ENCODE measurements at regions not wholly inside any gene's neighbourhood (a gene's known extent, or its start where the extent isn't known, plus 50 kb on each side); places are given as distances from the start of the nearest gene placed in this dataset.

DNA sequence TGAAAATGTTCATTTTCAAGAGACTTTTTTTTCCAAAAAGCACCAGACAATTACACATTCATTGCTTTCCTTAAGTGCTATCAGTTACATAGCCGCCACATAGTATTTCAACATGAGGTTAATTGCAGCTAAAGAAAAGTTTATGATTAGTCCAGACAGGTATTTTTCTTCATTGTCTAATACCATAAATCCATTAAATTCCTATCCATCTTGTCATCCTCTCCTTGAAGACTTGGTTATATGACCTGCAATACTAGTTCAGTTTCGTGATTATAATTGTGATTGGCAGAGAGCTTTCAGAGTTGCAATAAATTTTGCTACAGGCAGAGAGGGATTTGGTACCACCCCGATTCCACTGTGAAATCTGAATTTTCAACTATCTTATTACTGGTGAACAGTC is 437.7 kb downstream of the GPATCH2 start:
- H3K4me3 ChIP-seq (replicated peaks; ENCODE audit: low read depth, low read length): no peak overlapping the region
- TF ChIP-seq CTCF (IDR thresholded peaks at IDR 0.05; ENCODE audit: low read length, missing control alignments): no peak
- DNase-seq (ENCODE audit: low read depth): no peak

- DNase-seq (ENCODE audit: low read depth): no peak
- no peak for TF ChIP-seq CTCF (IDR thresholded peaks at IDR 0.05; ENCODE audit: low read length, missing control alignments)
- no peak overlapping the region for H3K4me3 ChIP-seq (replicated peaks; ENCODE audit: low read depth, low read length)
Measured at GRCh38 chr1:217191441-217191840, 439.4 kb downstream of the GPATCH2 start.

- no peak for TF ChIP-seq CTCF (IDR thresholded peaks at IDR 0.05; ENCODE audit: low read length, missing control alignments)
- DNase-seq (ENCODE audit: low read depth): no peak
Measured at GRCh38 chr1:217190359-217190758, 440.5 kb downstream of the GPATCH2 start.

GRCh38 chr1:217189362-217189761 is 441.5 kb downstream of the GPATCH2 start:
- no peak for TF ChIP-seq CTCF (IDR thresholded peaks at IDR 0.05; ENCODE audit: low read length, missing control alignments)
- no peak overlapping the region for H3K4me3 ChIP-seq (replicated peaks; ENCODE audit: low read depth, low read length)
- DNase-seq (ENCODE audit: low read depth): no peak

More at GRCh38 chr1:217190359-217190758, 440.5 kb downstream of the GPATCH2 start:
- no peak overlapping the region for H3K4me3 ChIP-seq (replicated peaks; ENCODE audit: low read depth, low read length)

DNA sequence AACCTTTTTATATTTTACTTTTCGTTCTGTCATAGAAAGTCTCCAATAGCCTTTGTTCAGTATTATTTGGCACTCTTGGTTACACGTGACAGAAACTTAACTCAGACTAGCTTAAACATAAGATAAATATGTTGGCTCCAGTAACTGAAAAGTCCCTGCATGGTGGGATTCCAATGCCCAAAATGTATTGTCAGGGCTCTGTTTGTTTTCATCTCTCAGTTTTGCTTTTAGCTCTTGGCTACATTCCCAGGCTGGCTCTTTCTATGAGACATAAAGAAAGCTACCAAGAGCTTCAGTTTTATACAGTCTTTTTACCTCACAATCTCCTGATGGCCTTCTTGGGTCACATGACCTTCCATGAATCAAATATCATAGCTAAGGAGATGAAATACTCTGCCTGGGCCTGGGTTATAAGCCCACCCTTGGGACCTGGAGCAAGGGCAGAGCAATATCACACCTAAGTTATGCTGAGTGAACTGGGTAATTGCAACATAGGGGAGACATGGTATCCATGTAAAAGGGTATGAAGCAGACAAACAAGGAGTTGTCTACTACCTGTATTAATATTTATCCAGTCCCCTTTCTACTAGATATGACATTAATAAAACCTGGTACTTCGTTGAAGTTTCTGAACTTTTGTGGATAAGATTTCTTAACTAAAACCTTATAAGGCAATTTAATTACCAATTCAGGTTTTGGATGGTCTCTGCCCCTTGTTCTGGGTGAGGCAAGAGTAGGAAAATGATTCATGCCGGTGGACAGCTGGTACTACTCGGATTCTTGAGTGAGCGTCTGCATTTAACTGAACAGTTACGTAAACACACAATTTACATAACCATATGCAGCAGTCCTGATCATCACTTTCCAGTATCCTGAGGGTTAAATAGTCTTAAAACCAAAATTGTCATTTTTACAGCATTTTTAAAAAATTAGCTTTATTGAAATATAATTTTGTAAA is 442.3 kb downstream of the GPATCH2 start:
- H3K4me3 ChIP-seq (replicated peaks; ENCODE audit: low read depth, low read length): no peak overlapping the region
- no peak for TF ChIP-seq CTCF (IDR thresholded peaks at IDR 0.05; ENCODE audit: low read length, missing control alignments)
- DNase-seq (ENCODE audit: low read depth): peak; percentile 30

DNA sequence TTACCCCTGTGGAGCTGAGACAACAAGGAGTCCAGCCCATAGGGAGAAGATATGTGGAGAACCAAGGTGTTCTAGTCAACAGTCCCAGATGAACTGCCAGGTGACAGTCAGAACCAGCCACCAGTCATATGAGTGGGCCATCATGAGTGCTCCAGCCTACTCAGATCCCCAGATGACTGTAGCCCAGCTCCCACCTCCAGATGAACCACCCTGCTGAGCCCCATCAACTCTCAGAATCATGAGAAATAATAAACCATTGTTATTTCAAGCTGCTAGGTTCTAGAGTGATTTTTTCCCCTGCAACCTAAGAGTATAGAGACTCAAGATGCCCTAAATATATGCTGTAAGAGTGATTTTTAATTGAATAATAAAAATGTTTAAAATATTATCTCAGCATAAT is 444.2 kb downstream of the GPATCH2 start:
- H3K4me3 ChIP-seq (replicated peaks; ENCODE audit: low read depth, low read length): no peak overlapping the region
- no peak for DNase-seq (ENCODE audit: low read depth)
- TF ChIP-seq CTCF (IDR thresholded peaks at IDR 0.05; ENCODE audit: low read length, missing control alignments): no peak

Data from fibroblast of pulmonary artery (primary cell).